WTC11 (cell line): ENCODE measurements at regions not wholly inside any gene's neighbourhood (a gene's known extent, or its start where the extent isn't known, plus 50 kb on each side); places are given as distances from the start of the nearest gene placed in this dataset.

Source experiments
- ATAC-seq: fragments of 200-7000 bp; cut with Tn5 transposase; 2 replicates; pipeline ENCODE4 v1.10.0; 2021; ENCODE audit warnings: mild to moderate bottlenecking, moderate library complexity
- CTCF ChIA-PET: fragments of 300-600 bp; sonication (Branson Sonifier 250); formaldehyde crosslinking; loops from one replicate; lab custom pipeline; 2021; ENCODE audit warnings: antibody characterized with exemption; lab: Charles Lee
- POLR2A ChIA-PET: fragments of 350-600 bp; sonication (Branson Sonifier 250); formaldehyde crosslinking; loops from one replicate; lab custom pipeline; 2021; ENCODE audit warnings: antibody characterized with exemption; lab: Charles Lee
- DNase-seq: peaks from one replicate; pipeline ENCODE4 v3.0.0; 2021; ENCODE audit warnings: low spot score
- H3K27ac Mint-ChIP-seq: 2 replicates; pipeline ENCODE4 v1.8.0; 2021; ENCODE audit warnings: mixed read lengths
- H3K27me3 Mint-ChIP-seq: 2 replicates; pipeline ENCODE4 v1.8.0; 2021; ENCODE audit warnings: low read depth, mild to moderate bottlenecking, moderate library complexity, mixed read lengths
- H3K36me3 Mint-ChIP-seq: 2 replicates; pipeline ENCODE4 v1.8.0; 2021; ENCODE audit warnings: mixed read lengths
- H3K4me1 Mint-ChIP-seq: 2 replicates; pipeline ENCODE4 v1.8.0; 2022; ENCODE audit warnings: mixed read lengths
- H3K4me3 Mint-ChIP-seq: 2 replicates; pipeline ENCODE4 v1.8.0; 2021; ENCODE audit warnings: mild to moderate bottlenecking, moderate library complexity, mixed read lengths
- H3K9me3 Mint-ChIP-seq: 2 replicates; pipeline ENCODE4 v1.8.0; 2021; ENCODE audit warnings: mixed read lengths
- AR ChIP-seq: fragments of 250-450 bp; sonication (Bioruptor Pico); IDR thresholded peaks from 2 replicates; pipeline ENCODE4 v1.9.0; 2021; ENCODE audit warnings: mild to moderate bottlenecking
- ARID4B ChIP-seq: sonication (generic); formaldehyde crosslinking; IDR thresholded peaks from 2 replicates; pipeline ENCODE4 v1.8.0; 2023; ENCODE audit warnings: missing genetic modification reagents, mild to moderate bottlenecking, borderline replicate concordance
- CBFB ChIP-seq: sonication (generic); formaldehyde crosslinking; IDR thresholded peaks from 2 replicates; pipeline ENCODE4 v1.8.1; 2022; ENCODE audit warnings: mild to moderate bottlenecking, low read depth, missing genetic modification reagents
- CREB1 ChIP-seq: sonication (generic); formaldehyde crosslinking; IDR thresholded peaks from 2 replicates; pipeline ENCODE4 v1.8.0; 2023; ENCODE audit warnings: mild to moderate bottlenecking, missing genetic modification reagents
- E2F1 ChIP-seq: sonication (generic); formaldehyde crosslinking; IDR thresholded peaks from 2 replicates; pipeline ENCODE4 v1.8.0; 2022; ENCODE audit warnings: mild to moderate bottlenecking, missing genetic modification reagents
- ELF4 ChIP-seq: sonication (generic); formaldehyde crosslinking; IDR thresholded peaks from 2 replicates; pipeline ENCODE4 v1.8.1; 2022; ENCODE audit warnings: low read depth, mild to moderate bottlenecking, moderate library complexity, missing genetic modification reagents
- EMX1 ChIP-seq: fragments of 250-450 bp; sonication (Bioruptor Pico); IDR thresholded peaks from 2 replicates; pipeline ENCODE4 v1.8.0; 2021; ENCODE audit warnings: mild to moderate bottlenecking
- FOXJ3 ChIP-seq: sonication (generic); formaldehyde crosslinking; IDR thresholded peaks from 2 replicates; pipeline ENCODE4 v1.9.0; 2021; ENCODE audit warnings: missing genetic modification reagents, mild to moderate bottlenecking, borderline replicate concordance
- FOXK1 ChIP-seq: sonication (generic); formaldehyde crosslinking; IDR thresholded peaks from 2 replicates; pipeline ENCODE4 v1.8.0; 2022; ENCODE audit warnings: mild to moderate bottlenecking, moderate library complexity, missing genetic modification reagents
- FOXP1 ChIP-seq: sonication (generic); formaldehyde crosslinking; IDR thresholded peaks from 2 replicates; pipeline ENCODE4 v1.8.0; 2022; ENCODE audit warnings: missing genetic modification reagents, mild to moderate bottlenecking, moderate library complexity, borderline replicate concordance
- GABPB1 ChIP-seq: sonication (generic); formaldehyde crosslinking; IDR thresholded peaks from 2 replicates; pipeline ENCODE4 v1.8.1; 2023; ENCODE audit warnings: mild to moderate bottlenecking, missing genetic modification reagents
- IRF1 ChIP-seq: sonication (generic); formaldehyde crosslinking; IDR thresholded peaks from 2 replicates; pipeline ENCODE4 v1.8.0; 2023; ENCODE audit warnings: missing genetic modification reagents
- IRF2 ChIP-seq: sonication (generic); formaldehyde crosslinking; IDR thresholded peaks from 2 replicates; pipeline ENCODE4 v1.8.0; 2022; ENCODE audit warnings: low read depth, missing genetic modification reagents, borderline replicate concordance
- JUN ChIP-seq: sonication (generic); formaldehyde crosslinking; IDR thresholded peaks from 2 replicates; pipeline ENCODE4 v1.8.0; 2023; ENCODE audit warnings: mild to moderate bottlenecking, missing genetic modification reagents
- KAT7 ChIP-seq: sonication (generic); formaldehyde crosslinking; IDR thresholded peaks from 2 replicates; pipeline ENCODE4 v1.8.1; 2023; ENCODE audit warnings: missing genetic modification reagents, mild to moderate bottlenecking, borderline replicate concordance
- NFATC4 ChIP-seq: fragments of 250-450 bp; sonication (Bioruptor Pico); IDR thresholded peaks from 2 replicates; pipeline ENCODE4 v1.9.0; 2021; ENCODE audit warnings: mild to moderate bottlenecking
- NR2C2 ChIP-seq: sonication (generic); formaldehyde crosslinking; IDR thresholded peaks from 2 replicates; pipeline ENCODE4 v1.8.0; 2022; ENCODE audit warnings: mild to moderate bottlenecking, missing genetic modification reagents
- PRRX2 ChIP-seq: fragments of 250-450 bp; sonication (Bioruptor Pico); IDR thresholded peaks from 2 replicates; pipeline ENCODE4 v1.8.0; 2021; ENCODE audit warnings: mild to moderate bottlenecking
- RORB ChIP-seq: fragments of 250-450 bp; sonication (Bioruptor Pico); IDR thresholded peaks from 2 replicates; pipeline ENCODE4 v1.9.0; 2021; ENCODE audit warnings: mild to moderate bottlenecking
- SMAD4 ChIP-seq: sonication (generic); formaldehyde crosslinking; IDR thresholded peaks from 2 replicates; pipeline ENCODE4 v1.8.0; 2022; ENCODE audit warnings: mild to moderate bottlenecking, missing genetic modification reagents
- SOX15 ChIP-seq: fragments of 250-450 bp; sonication (Bioruptor Pico); IDR thresholded peaks from 2 replicates; pipeline ENCODE4 v1.9.0; 2021; ENCODE audit warnings: mild to moderate bottlenecking
- TEAD1 ChIP-seq: sonication (generic); formaldehyde crosslinking; IDR thresholded peaks from 2 replicates; pipeline ENCODE4 v1.8.0; 2022; ENCODE audit warnings: mild to moderate bottlenecking, missing genetic modification reagents
- ZNF232 ChIP-seq: sonication (generic); formaldehyde crosslinking; IDR thresholded peaks from 2 replicates; pipeline ENCODE4 v1.8.0; 2022; ENCODE audit warnings: mild to moderate bottlenecking, missing genetic modification reagents
- ZNF416 ChIP-seq: fragments of 250-450 bp; sonication (Bioruptor Pico); IDR thresholded peaks from 2 replicates; pipeline ENCODE4 v1.9.0; 2021; ENCODE audit warnings: mild to moderate bottlenecking, inconsistent platforms
- ZSCAN18 ChIP-seq: fragments of 250-450 bp; sonication (Bioruptor Pico); IDR thresholded peaks from 2 replicates; pipeline ENCODE4 v2.1.2; 2022; ENCODE audit warnings: mild to moderate bottlenecking, moderate library complexity

GRCh38 chr19:22519152-22519551 is 97.0 kb upstream of the ZNF98 start (continued):
- no peak for TF ChIP-seq PRRX2 (CRISPR knock-in tag)
- TF ChIP-seq GABPB1 (CRISPR knock-in tag): no peak
- no peak for TF ChIP-seq CREB1
- no peak for TF ChIP-seq FOXK1 (CRISPR knock-in tag)
- no peak for TF ChIP-seq KAT7 (CRISPR knock-in tag)
- TF ChIP-seq E2F1 (CRISPR knock-in tag): no peak
- no peak for TF ChIP-seq ZNF232 (CRISPR knock-in tag)
- TF ChIP-seq JUN (CRISPR knock-in tag): no peak
- no peak for TF ChIP-seq ARID4B (CRISPR knock-in tag)

GRCh38 chr19:22517496-22518411 is 95.6 kb upstream of the ZNF98 start:
- TF ChIP-seq SMAD4 (CRISPR knock-in tag) (no peak), FOXJ3 (CRISPR knock-in tag) (no peak), ELF4 (no peak), AR (CRISPR knock-in tag) (no peak), JUN (CRISPR knock-in tag) (no peak), IRF2 (no peak), NFATC4 (CRISPR knock-in tag) (no peak), EMX1 (CRISPR knock-in tag) (no peak), CBFB (CRISPR knock-in tag) (no peak), SOX15 (no peak), IRF1 (CRISPR knock-in tag) (no peak), FOXP1 (CRISPR knock-in tag) (no peak), TEAD1 (no peak), ZSCAN18 (CRISPR knock-in tag) (no peak), ZNF416 (no peak), RORB (CRISPR knock-in tag) (no peak), NR2C2 (CRISPR knock-in tag) (no peak)
- no peak overlapping the region for H3K4me3 Mint-ChIP-seq
- peaks cover 48% of the 10 kb centered on the region for H3K9me3 Mint-ChIP-seq
- no peak overlapping the region for H3K27ac Mint-ChIP-seq
- POLR2A ChIA-PET: no interaction called here
- no peaks in the 10 kb centered on the region for H3K4me1 Mint-ChIP-seq
- DNase-seq (no peak), ATAC-seq (no peak)
- H3K36me3 Mint-ChIP-seq: peaks cover 64% of the 10 kb centered on the region
- peaks cover 4% of the 10 kb centered on the region for H3K27me3 Mint-ChIP-seq
- CTCF ChIA-PET: no interaction called here
